Activated T-helper 2 cell treated with anti-CD3 and anti-CD28 coated beads, Interferon-gamma antibody, Interleukin-2, Interleukin-4, amounts not matched to agents 10 μg/mL and 5 μg/mL and 100 μg/mL, durations not matched to agents 14 hours and 24 hours and 36 hours (primary cell): ENCODE measurements at regions not wholly inside any gene's neighbourhood (a gene's known extent, or its start where the extent isn't known, plus 50 kb on each side); places are given as distances from the start of the nearest gene placed in this dataset.
"Not testable (repeated sequence)": the region's sequence is repeated elsewhere in the genome, so short reads cannot be mapped to it uniquely, and the experiment has no call there.

Experiments
- DNase-seq: peaks from one replicate; pipeline ENCODE4 v3.0.0; 2021; ENCODE audit warnings: low spot score
- H3K27ac Mint-ChIP-seq: one replicate; pipeline ENCODE4 v1.8.0; 2021; ENCODE audit warnings: mixed read lengths
- H3K27me3 Mint-ChIP-seq: one replicate; pipeline ENCODE4 v1.8.0; 2021; ENCODE audit warnings: low read depth, mixed read lengths
- H3K36me3 Mint-ChIP-seq: one replicate; pipeline ENCODE4 v1.8.0; 2021; ENCODE audit warnings: low read depth, mixed read lengths
- H3K4me1 Mint-ChIP-seq: one replicate; pipeline ENCODE4 v1.8.0; 2021; ENCODE audit warnings: low read depth, mixed read lengths
- H3K4me3 Mint-ChIP-seq: one replicate; pipeline ENCODE4 v1.8.0; 2021; ENCODE audit warnings: low read depth, mild to moderate bottlenecking, moderate library complexity, mixed read lengths
- H3K9me3 Mint-ChIP-seq: one replicate; pipeline ENCODE4 v1.8.0; 2021; ENCODE audit warnings: mixed read lengths
- intact Hi-C: fragments of 100-400 bp; cut with micrococcal nuclease; formaldehyde crosslinking; loops from one replicate; pipeline ENCODE4 v1.15.1; 2023

- DNase-seq, H3K27ac Mint-ChIP-seq, H3K4me3 Mint-ChIP-seq, H3K4me1 Mint-ChIP-seq, H3K36me3 Mint-ChIP-seq, intact Hi-C loops, H3K27me3 Mint-ChIP-seq: not testable (repeated sequence)
- H3K9me3 Mint-ChIP-seq: peaks cover 12% of the 10 kb centered on the region
Measured at GRCh38 chr20:26373066-26373465, 676.4 kb upstream of the ZNF337 start.

GRCh38 chr20:26354511-26354910, 657.9 kb upstream of the ZNF337 start:
- H3K36me3 Mint-ChIP-seq: peaks cover 11% of the 10 kb centered on the region
- no peaks in the 10 kb centered on the region for H3K4me1 Mint-ChIP-seq
- intact Hi-C loops: no loop called here
- no peak overlapping the region for H3K4me3 Mint-ChIP-seq
- H3K27ac Mint-ChIP-seq: no peak overlapping the region
- peaks cover 33% of the 10 kb centered on the region for H3K9me3 Mint-ChIP-seq
- no peak for DNase-seq
- H3K27me3 Mint-ChIP-seq: no peaks in the 10 kb centered on the region

- no peaks in the 10 kb centered on the region for H3K4me1 Mint-ChIP-seq
- intact Hi-C loops: no loop called here
- H3K4me3 Mint-ChIP-seq: no peak overlapping the region
- H3K9me3 Mint-ChIP-seq: peaks cover 43% of the 10 kb centered on the region
- no peak for DNase-seq
- no peak overlapping the region for H3K27ac Mint-ChIP-seq
- H3K36me3 Mint-ChIP-seq: peaks cover 30% of the 10 kb centered on the region
- no peaks in the 10 kb centered on the region for H3K27me3 Mint-ChIP-seq
Measured at GRCh38 chr20:26347396-26347795, 650.7 kb upstream of the ZNF337 start.

GRCh38 chr20:26340460-26341065, 643.9 kb upstream of the ZNF337 start:
- intact Hi-C loops, H3K4me1 Mint-ChIP-seq, DNase-seq, H3K27ac Mint-ChIP-seq, H3K27me3 Mint-ChIP-seq, H3K4me3 Mint-ChIP-seq: not testable (repeated sequence)
- Mint-ChIP-seq H3K9me3 (peaks cover 58% of the 10 kb centered on the region), H3K36me3 (peaks cover 39% of the 10 kb centered on the region)

- H3K36me3 Mint-ChIP-seq: peaks cover 45% of the 10 kb centered on the region
- DNase-seq: no peak
- no peak overlapping the region for H3K4me3 Mint-ChIP-seq
- no peaks in the 10 kb centered on the region for H3K27me3 Mint-ChIP-seq
- peaks cover 68% of the 10 kb centered on the region for H3K9me3 Mint-ChIP-seq
- H3K27ac Mint-ChIP-seq: no peak overlapping the region
- H3K4me1 Mint-ChIP-seq: no peaks in the 10 kb centered on the region
- intact Hi-C loops: no loop called here
Measured at GRCh38 chr20:26324177-26324576, 627.5 kb upstream of the ZNF337 start.

- intact Hi-C loops: no loop called here
- H3K9me3 Mint-ChIP-seq: peaks cover 33% of the 10 kb centered on the region
- no peak overlapping the region for H3K27ac Mint-ChIP-seq
- no peak for DNase-seq
- H3K36me3 Mint-ChIP-seq: peaks cover 50% of the 10 kb centered on the region
- no peaks in the 10 kb centered on the region for H3K4me1 Mint-ChIP-seq
- no peaks in the 10 kb centered on the region for H3K27me3 Mint-ChIP-seq
- no peak overlapping the region for H3K4me3 Mint-ChIP-seq
Measured at GRCh38 chr20:26315054-26315453, 618.4 kb upstream of the ZNF337 start.

- H3K9me3 Mint-ChIP-seq: peaks cover 15% of the 10 kb centered on the region
- H3K4me1 Mint-ChIP-seq, DNase-seq, H3K27ac Mint-ChIP-seq, intact Hi-C loops, H3K27me3 Mint-ChIP-seq, H3K4me3 Mint-ChIP-seq: not testable (repeated sequence)
- peaks cover 47% of the 10 kb centered on the region for H3K36me3 Mint-ChIP-seq
Measured at GRCh38 chr20:26309720-26310119, 613.1 kb upstream of the ZNF337 start.

GRCh38 chr20:26308961-26309360, 612.3 kb upstream of the ZNF337 start:
- peaks cover 8% of the 10 kb centered on the region for H3K4me1 Mint-ChIP-seq
- H3K36me3 Mint-ChIP-seq: peaks cover 47% of the 10 kb centered on the region
- H3K4me3 Mint-ChIP-seq: no peak overlapping the region
- no peak for DNase-seq
- H3K9me3 Mint-ChIP-seq: peaks cover 16% of the 10 kb centered on the region
- H3K27me3 Mint-ChIP-seq: no peaks in the 10 kb centered on the region
- intact Hi-C loops: no loop called here
- peak overlapping the region; percentile 12 for H3K27ac Mint-ChIP-seq

- no peaks in the 10 kb centered on the region for H3K4me1 Mint-ChIP-seq
- H3K4me3 Mint-ChIP-seq: no peak overlapping the region
- no peaks in the 10 kb centered on the region for H3K27me3 Mint-ChIP-seq
- peaks cover 49% of the 10 kb centered on the region for H3K36me3 Mint-ChIP-seq
- intact Hi-C loops: no loop called here
- DNase-seq: no peak
- H3K9me3 Mint-ChIP-seq: peaks cover 34% of the 10 kb centered on the region
- H3K27ac Mint-ChIP-seq: no peak overlapping the region
Measured at GRCh38 chr20:26295006-26295405, 598.4 kb upstream of the ZNF337 start.

- peaks cover 56% of the 10 kb centered on the region for H3K36me3 Mint-ChIP-seq
- H3K9me3 Mint-ChIP-seq: peaks cover 23% of the 10 kb centered on the region
- intact Hi-C loops, DNase-seq, H3K4me1 Mint-ChIP-seq, H3K27me3 Mint-ChIP-seq: not testable (repeated sequence)
- H3K27ac Mint-ChIP-seq: peak overlapping the region; percentile 28
- H3K4me3 Mint-ChIP-seq: peak overlapping the region; percentile 5
Measured at GRCh38 chr20:26288379-26289061, 591.9 kb upstream of the ZNF337 start.

- H3K4me1 Mint-ChIP-seq: peaks cover 10% of the 10 kb centered on the region
- peaks cover 50% of the 10 kb centered on the region for H3K9me3 Mint-ChIP-seq
- H3K4me3 Mint-ChIP-seq: no peak overlapping the region
- H3K27ac Mint-ChIP-seq: no peak overlapping the region
- DNase-seq: no peak
- intact Hi-C loops: no loop called here
- H3K36me3 Mint-ChIP-seq: peaks cover 53% of the 10 kb centered on the region
- no peaks in the 10 kb centered on the region for H3K27me3 Mint-ChIP-seq
Measured at GRCh38 chr20:26279238-26279637, 582.6 kb upstream of the ZNF337 start.

GRCh38 chr20:26277339-26277738, 580.7 kb upstream of the ZNF337 start:
- DNase-seq: no peak
- no peaks in the 10 kb centered on the region for H3K27me3 Mint-ChIP-seq
- no peak overlapping the region for H3K4me3 Mint-ChIP-seq
- intact Hi-C loops: no loop called here
- H3K4me1 Mint-ChIP-seq: peaks cover 10% of the 10 kb centered on the region
- H3K9me3 Mint-ChIP-seq: peaks cover 50% of the 10 kb centered on the region
- H3K36me3 Mint-ChIP-seq: peaks cover 42% of the 10 kb centered on the region
- no peak overlapping the region for H3K27ac Mint-ChIP-seq

GRCh38 chr20:26276554-26277210, 580.0 kb upstream of the ZNF337 start:
- Mint-ChIP-seq H3K27me3 (no peaks in the 10 kb centered on the region), H3K27ac (no peak overlapping the region), H3K36me3 (peaks cover 38% of the 10 kb centered on the region), H3K4me3 (no peak overlapping the region), H3K9me3 (peaks cover 47% of the 10 kb centered on the region), H3K4me1 (peaks cover 10% of the 10 kb centered on the region)
- intact Hi-C loops: no loop called here
- no peak for DNase-seq
